ENCODE measurements at regions not wholly inside any gene's neighbourhood (a gene's known extent, or its start where the extent isn't known, plus 50 kb on each side); places are given as distances from the start of the nearest gene placed in this dataset.
A peak's percentile ranks its signal among the peaks of the same experiment; 100 is the strongest.
"Not testable (repeated sequence)": the region's sequence is repeated elsewhere in the genome, so short reads cannot be mapped to it uniquely, and the experiment has no call there.

- DNase-seq, result peak; percentile 77
Measured at GRCh38 chr6:18595774-18596530, 208.8 kb downstream of the RNF144B start.

GRCh38 chr6:18596531-18596835 is 209.3 kb downstream of the RNF144B start:
- no peak for DNase-seq

GRCh38 chr6:18598551-18599264 is 211.6 kb downstream of the RNF144B start:
- no peak for DNase-seq

GRCh38 chr6:18600255-18600654 is 213.1 kb downstream of the RNF144B start:
- no peak for DNase-seq

GRCh38 chr6:18601516-18602020 is 214.4 kb downstream of the RNF144B start:
- DNase-seq, result no peak

GRCh38 chr6:18602931-18603330 is 215.8 kb downstream of the RNF144B start:
- DNase-seq, result no peak

- no peak for DNase-seq
Measured at GRCh38 chr6:18603361-18603760, 216.2 kb downstream of the RNF144B start.

- DNase-seq, result no peak
Measured at GRCh38 chr6:18605841-18606240, 218.7 kb downstream of the RNF144B start.

- no peak for DNase-seq
Measured at GRCh38 chr6:18609715-18610114, 222.6 kb downstream of the RNF144B start.

- peak; percentile 21 for DNase-seq
Measured at GRCh38 chr6:18613319-18613925, 226.3 kb downstream of the RNF144B start.

GRCh38 chr6:18629571-18629970 is 242.4 kb downstream of the RNF144B start:
- DNase-seq, result no peak

GRCh38 chr6:18632670-18633410 is 245.7 kb downstream of the RNF144B start:
- DNase-seq, result no peak

- no peak for DNase-seq
Measured at GRCh38 chr6:18634912-18635311, 247.8 kb downstream of the RNF144B start.

GRCh38 chr6:18640134-18640533 is 253.0 kb downstream of the RNF144B start:
- DNase-seq, result no peak

- no peak for DNase-seq
Measured at GRCh38 chr6:18640754-18641153, 253.6 kb downstream of the RNF144B start.

- no peak for DNase-seq
Measured at GRCh38 chr6:18654821-18655220, 267.7 kb downstream of the RNF144B start.

- no peak for DNase-seq
Measured at GRCh38 chr6:18656506-18656905, 269.4 kb downstream of the RNF144B start.

GRCh38 chr6:18659994-18660393 is 272.8 kb downstream of the RNF144B start:
- not testable (repeated sequence) for DNase-seq

GRCh38 chr6:18663011-18663410 is 275.9 kb downstream of the RNF144B start:
- DNase-seq, result no peak

- no peak for DNase-seq
Measured at GRCh38 chr6:18664401-18664800, 277.3 kb downstream of the RNF144B start.

- DNase-seq, result no peak
Measured at GRCh38 chr6:18667612-18668011, 280.5 kb downstream of the RNF144B start.

GRCh38 chr6:18668994-18669393 is 281.8 kb downstream of the RNF144B start:
- no peak for DNase-seq

GRCh38 chr6:18672852-18673251 is 285.7 kb downstream of the RNF144B start:
- no peak for DNase-seq
